ENCODE measurements at regions not wholly inside any gene's neighbourhood (a gene's known extent, or its start where the extent isn't known, plus 50 kb on each side); places are given as distances from the start of the nearest gene placed in this dataset.

- TF ChIP-seq MAX (IDR thresholded peaks at IDR 0.05), result no peak
- WGBS, result 93% methylated on average over 3 of the region's 3 CpGs
- Histone ChIP-seq H3K4me1 (ENCODE audit: control insufficient read depth in 4 of 4, insufficient read depth in 4 of 4, low read length in 3 of 4) (no peaks in the 10 kb centered on the region), H3K4me3 (ENCODE audit: low read depth in 1 of 3, low read length in 3 of 3) (no peak overlapping the region), H3K27ac (ENCODE audit: low read depth in 1 of 2, low read length in 2 of 2) (no peak overlapping the region), H3K27me3 (ENCODE audit: control insufficient read depth in 4 of 4, insufficient read depth in 4 of 4, low read length in 3 of 4) (no peaks in the 10 kb centered on the region), H3K9ac (ENCODE audit: low read depth in 1 of 2, low read length in 2 of 2) (no peak overlapping the region), H3K36me3 (ENCODE audit: control insufficient read depth in 4 of 4, insufficient read depth in 3 of 4, low read depth in 1 of 4, low read length in 3 of 4) (no peaks in the 10 kb centered on the region), H3K9me3 (ENCODE audit: control insufficient read depth in 4 of 4, low read length in 3 of 4) (peaks cover 0 to 3% (median 0%) of the 10 kb centered on the region in 4 donors)
- DNase-seq (ENCODE audit: low spot score), result no peak
Observed at GRCh38 chrX:115486510-115486909, 74.5 kb upstream of the PLS3 start.

- H3K4me3 ChIP-seq (ENCODE audit: low read depth in 1 of 3, low read length in 3 of 3), result no peak overlapping the region
- peaks cover 0 to 3% (median 0%) of the 10 kb centered on the region in 4 donors for H3K9me3 ChIP-seq (ENCODE audit: control insufficient read depth in 4 of 4, low read length in 3 of 4)
- peaks cover 0 to under 1% (median 0%) of the 10 kb centered on the region in 4 donors for H3K4me1 ChIP-seq (ENCODE audit: control insufficient read depth in 4 of 4, insufficient read depth in 4 of 4, low read length in 3 of 4)
- DNase-seq (ENCODE audit: low spot score), result no peak
- no peak overlapping the region for H3K9ac ChIP-seq (ENCODE audit: low read depth in 1 of 2, low read length in 2 of 2)
- no peak overlapping the region for H3K27ac ChIP-seq (ENCODE audit: low read depth in 1 of 2, low read length in 2 of 2)
- no peaks in the 10 kb centered on the region for H3K27me3 ChIP-seq (ENCODE audit: control insufficient read depth in 4 of 4, insufficient read depth in 4 of 4, low read length in 3 of 4)
- TF ChIP-seq FOXA2 (IDR thresholded peaks at IDR 0.05), result no peak
- TF ChIP-seq CTCF (IDR thresholded peaks at IDR 0.05; ENCODE audit: low read depth, low read length, missing input control), result no peak
- no peak for TF ChIP-seq FOXA1 (IDR thresholded peaks at IDR 0.05)
- TF ChIP-seq MAX (IDR thresholded peaks at IDR 0.05), result no peak
- no peak for TF ChIP-seq TAF1 (conservative IDR thresholded peaks at IDR 0.05)
- TF ChIP-seq JUND (IDR thresholded peaks at IDR 0.05), result no peak
- no peak for TF ChIP-seq RAD21 (IDR thresholded peaks at IDR 0.05)
- no peak for TF ChIP-seq NR2F2 (IDR thresholded peaks at IDR 0.05)
- TF ChIP-seq RXRA (IDR thresholded peaks at IDR 0.05), result no peak
- no peak for TF ChIP-seq GABPA (IDR thresholded peaks at IDR 0.05 in 1 of 2, conservative IDR thresholded peaks at IDR 0.05 in 1 of 2)
- TF ChIP-seq YY1 (IDR thresholded peaks at IDR 0.05), result no peak
- no peaks in the 10 kb centered on the region for H3K36me3 ChIP-seq (ENCODE audit: control insufficient read depth in 4 of 4, insufficient read depth in 3 of 4, low read depth in 1 of 4, low read length in 3 of 4)
Observed at GRCh38 chrX:115487608-115488007, 73.4 kb upstream of the PLS3 start.

DNA sequence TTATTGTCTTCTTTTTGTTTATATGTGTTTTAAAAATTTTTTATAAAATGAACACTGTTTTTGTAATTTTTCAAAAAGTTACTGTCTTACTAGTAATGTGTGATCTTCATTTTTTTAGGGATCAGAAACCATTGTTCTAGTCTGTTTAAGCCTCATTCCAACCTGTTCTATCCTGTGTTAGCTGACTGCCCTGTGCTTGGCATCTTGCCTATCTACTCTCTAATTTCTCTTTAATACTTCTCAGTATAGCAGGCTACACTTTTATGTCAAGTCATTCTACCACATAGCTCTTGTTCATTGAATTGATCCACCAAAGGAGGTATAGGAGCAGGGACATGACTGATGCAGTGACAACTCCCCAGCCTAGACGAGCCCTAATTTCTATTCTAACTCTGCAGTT is 70.2 kb upstream of the PLS3 start:
- Histone ChIP-seq H3K36me3 (ENCODE audit: control insufficient read depth in 4 of 4, insufficient read depth in 3 of 4, low read depth in 1 of 4, low read length in 3 of 4) (no peaks in the 10 kb centered on the region), H3K4me3 (ENCODE audit: low read depth in 1 of 3, low read length in 3 of 3) (no peak overlapping the region), H3K27ac (ENCODE audit: low read depth in 1 of 2, low read length in 2 of 2) (no peak overlapping the region), H3K9me3 (ENCODE audit: control insufficient read depth in 4 of 4, low read length in 3 of 4) (peaks cover 0 to 3% (median 0%) of the 10 kb centered on the region in 4 donors), H3K27me3 (ENCODE audit: control insufficient read depth in 4 of 4, insufficient read depth in 4 of 4, low read length in 3 of 4) (peaks cover 0 to 3% (median 0%) of the 10 kb centered on the region in 4 donors), H3K4me1 (ENCODE audit: control insufficient read depth in 4 of 4, insufficient read depth in 4 of 4, low read length in 3 of 4) (peaks cover 0 to 6% (median 3%) of the 10 kb centered on the region in 4 donors), H3K9ac (ENCODE audit: low read depth in 1 of 2, low read length in 2 of 2) (no peak overlapping the region)
- 72% methylated on average over 1 of the region's 1 CpG for whole genome bisulfite sequencing
- TF ChIP-seq, protein P1, sequence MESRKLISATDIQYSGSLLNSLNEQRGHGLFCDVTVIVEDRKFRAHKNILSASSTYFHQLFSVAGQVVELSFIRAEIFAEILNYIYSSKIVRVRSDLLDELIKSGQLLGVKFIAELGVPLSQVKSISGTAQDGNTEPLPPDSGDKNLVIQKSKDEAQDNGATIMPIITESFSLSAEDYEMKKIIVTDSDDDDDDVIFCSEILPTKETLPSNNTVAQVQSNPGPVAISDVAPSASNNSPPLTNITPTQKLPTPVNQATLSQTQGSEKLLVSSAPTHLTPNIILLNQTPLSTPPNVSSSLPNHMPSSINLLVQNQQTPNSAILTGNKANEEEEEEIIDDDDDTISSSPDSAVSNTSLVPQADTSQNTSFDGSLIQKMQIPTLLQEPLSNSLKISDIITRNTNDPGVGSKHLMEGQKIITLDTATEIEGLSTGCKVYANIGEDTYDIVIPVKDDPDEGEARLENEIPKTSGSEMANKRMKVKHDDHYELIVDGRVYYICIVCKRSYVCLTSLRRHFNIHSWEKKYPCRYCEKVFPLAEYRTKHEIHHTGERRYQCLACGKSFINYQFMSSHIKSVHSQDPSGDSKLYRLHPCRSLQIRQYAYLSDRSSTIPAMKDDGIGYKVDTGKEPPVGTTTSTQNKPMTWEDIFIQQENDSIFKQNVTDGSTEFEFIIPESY (IDR thresholded peaks at IDR 0.05), result no peak
- TF ChIP-seq REST (IDR thresholded peaks at IDR 0.05), result no peak
- TF ChIP-seq JUND (IDR thresholded peaks at IDR 0.05), result no peak
- no peak for TF ChIP-seq GABPA (IDR thresholded peaks at IDR 0.05 in 1 of 2, conservative IDR thresholded peaks at IDR 0.05 in 1 of 2)
- TF ChIP-seq ATF3 (IDR thresholded peaks at IDR 0.05), result no peak
- no peak for TF ChIP-seq YY1 (IDR thresholded peaks at IDR 0.05)
- TF ChIP-seq FOXA2 (IDR thresholded peaks at IDR 0.05), result no peak
- TF ChIP-seq SP1 (IDR thresholded peaks at IDR 0.05), result no peak
- no peak for TF ChIP-seq HNF4G (IDR thresholded peaks at IDR 0.05)
- TF ChIP-seq CTCF (IDR thresholded peaks at IDR 0.05; ENCODE audit: low read depth, low read length, missing input control), result no peak
- no peak for TF ChIP-seq TAF1 (conservative IDR thresholded peaks at IDR 0.05)
- TF ChIP-seq EGR1 (IDR thresholded peaks at IDR 0.05; ENCODE audit: low read depth in 2 of 2), result no peak
- no peak for DNase-seq (ENCODE audit: low spot score)
